AG10803 (cell line): ENCODE measurements at regions not wholly inside any gene's neighbourhood (a gene's known extent, or its start where the extent isn't known, plus 50 kb on each side); places are given as distances from the start of the nearest gene placed in this dataset.

Experiments
- DNase-seq: peaks from one replicate; pipeline ENCODE4 v3.0.0; 2010; ENCODE audit warnings: low read depth
- H3K4me3 ChIP-seq: 2 replicates; pipeline ENCODE4 v1.5.1; 2011; ENCODE audit warnings: mild to moderate bottlenecking, low read length, control low read depth
- TF ChIP-seq, protein P1 (sequence below): conservative IDR thresholded peaks from 2 replicates; pipeline ENCODE4 v1.5.1; 2011; ENCODE audit warnings: mild to moderate bottlenecking, low read length, control low read depth, inconsistent platforms

DNA sequence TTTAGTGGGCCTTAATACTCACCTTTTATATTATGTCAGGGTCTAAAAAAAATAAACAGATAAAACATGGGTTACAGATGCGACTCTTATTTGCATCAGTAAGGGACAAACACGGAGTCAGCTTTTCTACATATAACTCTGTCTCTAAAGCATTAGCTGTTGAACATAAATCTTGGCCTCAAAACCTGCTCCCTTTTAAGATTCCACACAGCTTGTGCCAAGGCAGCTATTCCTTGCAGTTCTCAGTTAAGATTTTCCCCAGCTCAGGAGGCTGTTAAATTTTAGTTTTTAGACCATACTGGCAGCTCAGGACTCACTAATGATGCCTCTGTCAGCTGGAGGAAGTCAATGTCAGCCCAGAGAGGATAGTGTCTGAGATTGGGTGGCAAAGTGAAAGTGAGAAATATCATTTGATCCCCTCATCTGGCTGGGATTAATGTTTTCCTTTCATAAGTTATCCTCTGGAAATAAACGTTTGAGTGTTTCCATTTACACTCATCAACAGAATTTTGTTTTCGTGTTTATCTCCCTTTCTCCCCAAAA, 287.5 kb downstream of the ELAVL2 start:
- H3K4me3 ChIP-seq = no peak overlapping the region
- DNase-seq = no peak
- TF ChIP-seq, protein P1, sequence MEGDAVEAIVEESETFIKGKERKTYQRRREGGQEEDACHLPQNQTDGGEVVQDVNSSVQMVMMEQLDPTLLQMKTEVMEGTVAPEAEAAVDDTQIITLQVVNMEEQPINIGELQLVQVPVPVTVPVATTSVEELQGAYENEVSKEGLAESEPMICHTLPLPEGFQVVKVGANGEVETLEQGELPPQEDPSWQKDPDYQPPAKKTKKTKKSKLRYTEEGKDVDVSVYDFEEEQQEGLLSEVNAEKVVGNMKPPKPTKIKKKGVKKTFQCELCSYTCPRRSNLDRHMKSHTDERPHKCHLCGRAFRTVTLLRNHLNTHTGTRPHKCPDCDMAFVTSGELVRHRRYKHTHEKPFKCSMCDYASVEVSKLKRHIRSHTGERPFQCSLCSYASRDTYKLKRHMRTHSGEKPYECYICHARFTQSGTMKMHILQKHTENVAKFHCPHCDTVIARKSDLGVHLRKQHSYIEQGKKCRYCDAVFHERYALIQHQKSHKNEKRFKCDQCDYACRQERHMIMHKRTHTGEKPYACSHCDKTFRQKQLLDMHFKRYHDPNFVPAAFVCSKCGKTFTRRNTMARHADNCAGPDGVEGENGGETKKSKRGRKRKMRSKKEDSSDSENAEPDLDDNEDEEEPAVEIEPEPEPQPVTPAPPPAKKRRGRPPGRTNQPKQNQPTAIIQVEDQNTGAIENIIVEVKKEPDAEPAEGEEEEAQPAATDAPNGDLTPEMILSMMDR = no peak

DNA sequence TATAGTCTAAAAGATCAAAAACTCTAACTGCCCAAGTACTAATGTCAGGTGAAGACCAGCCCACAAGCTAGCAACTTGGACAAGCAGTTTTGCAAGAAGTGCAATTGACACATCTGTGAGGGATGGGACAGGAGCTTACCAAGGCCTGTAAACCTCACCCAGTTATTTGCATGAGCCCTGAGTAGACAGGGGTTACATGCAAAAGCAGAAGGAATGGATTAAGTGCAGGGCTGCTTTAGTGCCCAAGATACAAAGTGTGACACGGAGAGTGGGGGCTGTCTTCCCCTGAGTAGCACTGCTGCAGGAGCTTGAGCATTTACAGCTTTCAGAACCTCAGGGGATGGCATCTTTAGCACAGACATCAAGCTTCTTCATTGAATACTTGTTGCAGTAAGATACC, 286.7 kb downstream of the ELAVL2 start:
- no peak overlapping the region for H3K4me3 ChIP-seq
- TF ChIP-seq, protein P1 = no peak
- DNase-seq = no peak

DNA sequence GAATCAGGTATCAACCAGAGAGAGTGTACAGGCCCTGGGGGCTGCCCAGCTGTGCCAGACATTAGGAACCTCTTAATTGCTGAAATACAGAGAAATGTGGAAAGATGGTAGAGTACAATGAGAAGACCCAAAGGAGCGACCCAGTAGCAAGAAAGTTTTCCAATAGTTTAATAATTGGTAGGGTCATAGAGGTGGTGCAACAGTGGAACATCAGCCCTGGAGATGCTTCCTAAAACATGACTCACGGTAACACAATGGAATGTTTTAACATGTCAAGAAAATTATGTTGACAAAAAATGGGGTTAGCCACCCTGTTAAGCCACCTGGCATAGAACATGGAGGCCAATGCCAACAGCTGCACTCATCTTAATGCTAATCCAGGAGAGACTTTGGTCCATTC, 284.1 kb downstream of the ELAVL2 start:
- no peak for DNase-seq
- TF ChIP-seq, protein P1 = no peak
- no peak overlapping the region for H3K4me3 ChIP-seq

DNA sequence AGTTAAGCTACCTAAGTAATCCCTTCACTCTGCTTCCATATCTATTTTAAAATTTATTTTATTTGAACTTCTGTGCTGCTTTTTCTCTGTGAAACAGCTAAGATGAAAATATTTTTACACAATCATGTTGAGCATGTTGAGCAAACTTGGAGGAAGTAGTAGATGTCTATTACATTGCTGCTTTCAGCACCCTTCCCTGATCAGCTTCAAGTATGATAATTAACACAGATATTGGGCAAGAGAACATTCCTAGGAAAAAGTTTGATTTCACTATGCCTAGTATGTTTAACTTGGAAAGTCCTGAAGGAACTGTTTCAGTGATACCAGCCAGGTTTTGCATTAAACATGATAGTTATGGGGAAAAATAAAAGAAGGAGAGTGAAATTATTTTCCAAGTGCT, 283.6 kb downstream of the ELAVL2 start:
- TF ChIP-seq, protein P1 = no peak
- no peak overlapping the region for H3K4me3 ChIP-seq

DNA sequence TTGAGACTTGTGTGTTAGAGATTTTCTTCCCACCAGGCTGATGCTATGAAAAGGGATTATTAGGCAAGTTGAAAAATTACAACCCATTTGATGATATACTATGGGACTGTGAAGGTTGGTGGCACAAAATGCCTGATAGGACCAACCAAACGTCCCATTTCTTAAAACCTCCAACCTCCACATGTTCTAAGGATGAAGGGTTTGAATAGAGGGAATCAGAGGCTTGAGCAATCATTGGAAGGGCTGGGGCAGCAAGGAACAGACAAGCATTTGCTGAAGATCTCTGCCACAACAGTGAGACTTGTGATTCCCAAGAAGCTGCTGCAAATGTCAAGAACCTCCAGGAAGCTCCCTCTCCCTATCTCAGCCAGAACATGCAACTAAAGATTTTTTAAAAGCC, 283.1 kb downstream of the ELAVL2 start:
- TF ChIP-seq, protein P1 = no peak
- no peak overlapping the region for H3K4me3 ChIP-seq
- no peak for DNase-seq

More for the DNA sequence above, 283.6 kb downstream of the ELAVL2 start:
- peak; percentile 17 for DNase-seq

DNA sequence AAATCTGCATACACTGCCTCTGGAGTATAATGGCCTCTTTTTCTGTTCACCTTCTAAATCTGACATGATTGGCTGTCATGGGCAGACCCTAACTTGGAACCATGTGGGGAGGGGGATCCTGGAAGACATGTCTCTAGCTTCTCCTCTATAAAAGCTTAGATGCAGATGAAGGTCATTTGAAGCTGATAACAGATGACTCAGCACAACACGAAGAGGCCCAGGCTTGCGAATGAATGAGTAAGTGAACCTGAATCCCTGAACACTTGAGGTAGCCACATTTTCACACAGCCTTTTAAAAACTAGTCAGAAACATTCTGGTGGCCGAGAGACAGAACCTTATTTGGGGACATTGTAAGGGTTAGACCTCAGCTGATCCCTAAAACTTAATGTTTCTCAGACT, 282.6 kb downstream of the ELAVL2 start:
- TF ChIP-seq, protein P1 = no peak
- DNase-seq = no peak
- H3K4me3 ChIP-seq = no peak overlapping the region

DNA sequence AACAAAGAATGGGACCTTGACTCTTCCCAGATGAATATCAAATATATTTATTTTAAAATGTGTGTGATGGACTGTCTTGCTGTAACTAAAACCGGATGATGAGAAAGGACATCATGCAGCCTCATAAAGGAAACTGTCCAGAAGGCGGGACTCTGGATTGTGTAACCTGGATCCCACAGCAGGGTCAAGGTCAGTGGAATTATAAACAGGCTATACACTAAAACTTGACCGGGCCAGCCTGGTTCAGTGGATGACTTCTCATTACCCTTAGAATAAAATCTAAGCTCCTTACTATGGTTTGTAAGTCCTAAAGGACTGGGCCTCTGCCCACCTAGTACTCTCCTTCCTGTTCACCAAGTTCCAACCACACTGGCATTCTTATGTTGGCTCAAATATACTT, 280.3 kb downstream of the ELAVL2 start:
- TF ChIP-seq, protein P1 = no peak
- DNase-seq = no peak
- H3K4me3 ChIP-seq = no peak overlapping the region
